CD4-positive, alpha-beta memory T cell (primary cell): ENCODE measurements at regions not wholly inside any gene's neighbourhood (a gene's known extent, or its start where the extent isn't known, plus 50 kb on each side); places are given as distances from the start of the nearest gene placed in this dataset.
"Not testable (repeated sequence)": the region's sequence is repeated elsewhere in the genome, so short reads cannot be mapped to it uniquely, and the experiment has no call there.

Source experiments
- CTCF ChIA-PET: fragments of 350-600 bp; sonication (Branson Sonifier 250); formaldehyde crosslinking; loops from one replicate; lab custom pipeline; 2021; ENCODE audit warnings: inconsistent platforms; ENCODE audit not compliant: partially characterized antibody; lab: Charles Lee
- POLR2A ChIA-PET: fragments of 350-600 bp; sonication (Branson Sonifier 250); formaldehyde crosslinking; loops from one replicate; lab custom pipeline; 2021; ENCODE audit not compliant: partially characterized antibody; lab: Charles Lee
- DNase-seq, 5 donors: peaks; one replicate each; pipeline versions ENCODE4 v3.0.0 to v3.0.0-alpha.2; 2020 to 2022; ENCODE audit warnings: mixed read lengths in 1 of 5
- H3K27ac ChIP-seq: one replicate; pipeline ENCODE4 v1.7.0; 2013; ENCODE audit warnings: low read depth, low read length
- H3K27me3 ChIP-seq: 2 replicates; pipeline ENCODE4 v1.7.0; 2013; ENCODE audit warnings: mild to moderate bottlenecking, low read length, moderate library complexity; ENCODE audit not compliant: insufficient read depth
- H3K36me3 ChIP-seq: 2 replicates; pipeline ENCODE4 v1.7.0; 2013; ENCODE audit warnings: mild to moderate bottlenecking, low read length, moderate library complexity; ENCODE audit not compliant: insufficient read depth
- H3K4me1 ChIP-seq: 2 replicates; pipeline ENCODE4 v1.7.0; 2013; ENCODE audit warnings: mild to moderate bottlenecking, low read length, moderate library complexity; ENCODE audit not compliant: insufficient read depth
- H3K4me3 ChIP-seq, 2 donors: one replicate each; pipeline ENCODE4 v1.7.0; 2013; ENCODE audit warnings: low read length in 2 of 2, mild to moderate bottlenecking in 1 of 2
- H3K9me3 ChIP-seq, 2 donors: one replicate each; pipeline ENCODE4 v1.7.0; 2013; ENCODE audit warnings: low read length in 2 of 2, control low read depth in 1 of 2; ENCODE audit not compliant: control insufficient read depth in 1 of 2
- H3K27ac Mint-ChIP-seq, 7 donors: one replicate each; pipeline ENCODE4 v1.8.0; 2020 to 2021; ENCODE audit warnings: mixed read lengths in 7 of 7, mild to moderate bottlenecking in 6 of 7, inconsistent platforms in 3 of 7, moderate library complexity in 3 of 7
- H3K27me3 Mint-ChIP-seq, 2 donors: one replicate each; pipeline ENCODE4 v1.8.0; 2020 to 2021; ENCODE audit warnings: mixed read lengths in 2 of 2
- H3K36me3 Mint-ChIP-seq, 2 donors: one replicate each; pipeline ENCODE4 v1.8.0; 2020 to 2021; ENCODE audit warnings: mixed read lengths in 2 of 2, inconsistent platforms in 1 of 2, mild to moderate bottlenecking in 1 of 2
- H3K4me1 Mint-ChIP-seq, 4 donors: one replicate each; pipeline ENCODE4 v1.8.0; 2020 to 2021; ENCODE audit warnings: mixed read lengths in 4 of 4, mild to moderate bottlenecking in 1 of 4
- H3K4me3 Mint-ChIP-seq, 8 donors: one replicate each; pipeline ENCODE4 v1.8.0; 2020 to 2021; ENCODE audit warnings: mixed read lengths in 8 of 8, mild to moderate bottlenecking in 7 of 8, moderate library complexity in 6 of 8, inconsistent platforms in 3 of 8
- H3K9me3 Mint-ChIP-seq, 8 donors: one replicate each; pipeline ENCODE4 v1.8.0; 2020 to 2021; ENCODE audit warnings: mixed read lengths in 8 of 8, mild to moderate bottlenecking in 5 of 8, inconsistent platforms in 3 of 8, moderate library complexity in 1 of 8
- intact Hi-C: fragments of 100-400 bp; cut with micrococcal nuclease; formaldehyde crosslinking; loops from one replicate; pipeline ENCODE4 v1.15.1; 2023

DNA sequence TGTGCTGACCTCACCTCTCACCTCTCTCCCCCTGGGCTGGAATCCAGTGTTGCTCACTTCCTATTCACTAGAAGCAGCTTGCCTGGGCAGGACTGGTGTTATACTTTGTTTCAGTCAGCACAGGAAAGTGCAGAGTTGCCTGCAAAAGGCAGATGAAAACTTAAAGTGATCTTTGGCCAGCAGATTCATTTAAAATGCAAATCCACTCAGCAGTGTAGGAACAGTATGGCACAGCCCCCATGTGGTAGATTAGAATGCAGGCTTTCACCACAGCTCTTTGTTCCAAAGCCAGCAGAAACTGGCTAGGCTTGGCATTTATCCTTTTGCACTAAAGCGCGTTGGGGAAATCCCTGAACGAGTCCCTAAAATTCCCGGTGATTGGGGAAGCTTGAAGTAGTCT, 301.2 kb downstream of the OR4C45 start:
- intact Hi-C loops: no loop called here
- Mint-ChIP-seq H3K27me3 (no peaks in the 10 kb centered on the region), H3K9me3 (peaks cover 6 to 50% (median 32%) of the 10 kb centered on the region in 8 donors), H3K4me1 (no peaks in the 10 kb centered on the region), H3K27ac (no peak overlapping the region), H3K4me3 (no peak overlapping the region), H3K36me3 (no peaks in the 10 kb centered on the region)
- no peaks in the 10 kb centered on the region for H3K27me3 ChIP-seq
- POLR2A ChIA-PET: no interaction called here
- CTCF ChIA-PET: no interaction called here
- DNase-seq: no peak
- no peaks in the 10 kb centered on the region for H3K4me1 ChIP-seq
- no peak overlapping the region for H3K27ac ChIP-seq
- no peak overlapping the region for H3K4me3 ChIP-seq
- no peaks in the 10 kb centered on the region for H3K9me3 ChIP-seq
- H3K36me3 ChIP-seq: no peaks in the 10 kb centered on the region

- H3K36me3 Mint-ChIP-seq, H3K4me3 Mint-ChIP-seq, H3K4me1 ChIP-seq, H3K36me3 ChIP-seq, H3K4me3 ChIP-seq, H3K9me3 ChIP-seq, H3K4me1 Mint-ChIP-seq, H3K27me3 ChIP-seq, intact Hi-C loops, H3K27ac Mint-ChIP-seq, CTCF ChIA-PET, H3K27ac ChIP-seq, H3K27me3 Mint-ChIP-seq, DNase-seq, POLR2A ChIA-PET: not testable (repeated sequence)
- peaks cover 6 to 44% (median 29%) of the 10 kb centered on the region in 8 donors for H3K9me3 Mint-ChIP-seq
Observed at GRCh38 chr11:50337432-50337831, 304.8 kb downstream of the OR4C45 start.

- H3K27me3 Mint-ChIP-seq, intact Hi-C loops, H3K4me1 ChIP-seq, H3K27me3 ChIP-seq, H3K4me3 Mint-ChIP-seq, H3K9me3 ChIP-seq, DNase-seq, H3K4me3 ChIP-seq, H3K36me3 Mint-ChIP-seq, POLR2A ChIA-PET, H3K36me3 ChIP-seq, H3K4me1 Mint-ChIP-seq, H3K27ac Mint-ChIP-seq, CTCF ChIA-PET, H3K9me3 Mint-ChIP-seq, H3K27ac ChIP-seq: not testable (repeated sequence)
Observed at GRCh38 chr11:50348018-50348417, 315.3 kb downstream of the OR4C45 start.

- Mint-ChIP-seq H3K27me3 (no peaks in the 10 kb centered on the region), H3K27ac (no peak overlapping the region), H3K36me3 (no peaks in the 10 kb centered on the region), H3K9me3 (peaks cover 0 to 82% (median 50%) of the 10 kb centered on the region in 8 donors), H3K4me3 (no peak overlapping the region), H3K4me1 (no peaks in the 10 kb centered on the region)
- Histone ChIP-seq H3K27ac (no peak overlapping the region), H3K9me3 (peaks cover 0 to 11% of the 10 kb centered on the region in 2 donors), H3K4me3 (no peak overlapping the region), H3K4me1 (no peaks in the 10 kb centered on the region), H3K36me3 (no peaks in the 10 kb centered on the region), H3K27me3 (no peaks in the 10 kb centered on the region)
- DNase-seq: no peak
- ChIA-PET POLR2A (no interaction called here), CTCF (no interaction called here)
- intact Hi-C loops: no loop called here
Observed at GRCh38 chr11:50379484-50379883, 346.8 kb downstream of the OR4C45 start.

DNA sequence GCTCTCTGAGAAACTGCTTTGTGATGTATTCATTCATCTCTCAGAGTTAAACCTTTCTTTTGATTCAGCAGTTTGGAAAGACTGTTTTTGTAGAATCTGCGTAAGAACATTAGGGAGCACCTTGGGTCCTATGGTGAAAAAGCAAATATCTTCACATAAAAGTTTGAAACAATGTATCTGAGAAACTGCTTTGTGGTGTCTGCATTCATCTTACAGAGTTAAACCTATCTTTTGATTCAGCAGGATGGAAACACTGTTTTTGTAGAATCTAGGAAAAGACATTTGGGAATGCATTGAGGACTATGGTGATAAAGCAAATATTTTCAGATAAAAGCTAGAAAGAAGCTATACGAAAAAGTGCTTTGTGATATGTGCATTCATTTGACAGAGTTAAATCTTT, 361.3 kb downstream of the OR4C45 start:
- CTCF ChIA-PET: no interaction called here

DNA sequence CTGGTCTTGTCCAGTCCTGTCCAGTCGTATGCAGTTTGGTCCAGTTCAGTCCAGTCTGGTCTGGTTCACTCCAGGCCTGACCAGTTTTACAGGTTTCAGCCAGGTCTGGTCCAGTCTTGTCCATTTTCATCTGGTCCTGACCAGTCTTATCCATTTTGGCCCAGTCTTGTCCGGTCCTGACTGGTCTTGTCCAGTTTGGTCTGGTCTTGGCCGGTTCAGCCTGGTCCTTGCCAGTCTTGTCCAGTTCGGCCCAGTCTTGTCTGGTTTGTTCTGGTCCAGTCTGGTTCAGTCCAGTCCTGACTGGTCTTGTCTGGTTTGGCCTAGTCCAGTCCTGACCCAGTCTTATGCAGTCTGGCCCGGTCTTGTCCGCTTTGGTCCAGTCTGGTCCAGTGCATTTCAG, 380.2 kb downstream of the OR4C45 start:
- H3K36me3 ChIP-seq: no peaks in the 10 kb centered on the region
- H3K27ac ChIP-seq: no peak overlapping the region
- H3K9me3 ChIP-seq: peaks cover 0 to 8% of the 10 kb centered on the region in 2 donors
- CTCF ChIA-PET: no interaction called here
- no peak overlapping the region for H3K4me3 ChIP-seq
- POLR2A ChIA-PET: no interaction called here
- no peak overlapping the region for H3K4me3 Mint-ChIP-seq
- no peak for DNase-seq
- H3K36me3 Mint-ChIP-seq: no peaks in the 10 kb centered on the region
- H3K9me3 Mint-ChIP-seq: peaks cover 5 to 60% (median 25%) of the 10 kb centered on the region in 8 donors
- intact Hi-C loops: no loop called here
- no peak overlapping the region for H3K27ac Mint-ChIP-seq
- H3K4me1 Mint-ChIP-seq: no peaks in the 10 kb centered on the region
- H3K27me3 ChIP-seq: no peaks in the 10 kb centered on the region
- H3K27me3 Mint-ChIP-seq: no peaks in the 10 kb centered on the region
- no peaks in the 10 kb centered on the region for H3K4me1 ChIP-seq

More for the DNA sequence above, 361.3 kb downstream of the OR4C45 start:
- no peaks in the 10 kb centered on the region for H3K4me1 Mint-ChIP-seq
- H3K4me3 Mint-ChIP-seq: no peak overlapping the region
- peaks cover 0 to 5% of the 10 kb centered on the region in 2 donors for H3K36me3 Mint-ChIP-seq
- no peaks in the 10 kb centered on the region for H3K27me3 Mint-ChIP-seq
- Histone ChIP-seq H3K4me3 (no peak overlapping the region), H3K27ac (no peak overlapping the region), H3K36me3 (no peaks in the 10 kb centered on the region), H3K9me3 (peaks cover 0 to 44% of the 10 kb centered on the region in 2 donors), H3K4me1 (no peaks in the 10 kb centered on the region), H3K27me3 (no peaks in the 10 kb centered on the region)
- H3K9me3 Mint-ChIP-seq: peaks cover 0 to 94% (median 52%) of the 10 kb centered on the region in 8 donors
- POLR2A ChIA-PET: no interaction called here
- intact Hi-C loops: no loop called here
- DNase-seq: no peak
- H3K27ac Mint-ChIP-seq: no peak overlapping the region

DNA sequence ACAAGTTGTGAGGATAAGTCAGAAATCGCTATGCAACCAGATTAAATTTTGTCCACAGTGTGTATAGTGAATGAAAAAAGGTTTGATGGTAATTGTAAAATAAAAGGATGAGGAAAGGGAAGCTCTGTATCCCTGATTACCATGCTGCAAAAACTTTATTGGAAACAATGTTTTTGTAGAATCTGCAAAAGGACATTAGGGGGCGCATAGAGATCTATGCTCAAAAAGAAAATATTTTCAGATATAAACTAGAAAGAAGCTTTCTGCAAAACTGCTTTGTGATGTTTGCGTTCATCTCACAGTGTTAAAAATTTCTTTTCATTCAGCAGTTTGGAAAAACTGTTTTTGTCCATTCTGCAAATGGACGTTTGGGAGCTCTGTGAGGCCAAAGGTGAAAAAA, 390.5 kb downstream of the OR4C45 start:
- H3K27me3 ChIP-seq: no peaks in the 10 kb centered on the region
- no peak overlapping the region for H3K27ac ChIP-seq
- intact Hi-C loops: no loop called here
- POLR2A ChIA-PET: no interaction called here
- H3K27ac Mint-ChIP-seq: no peak overlapping the region
- no peaks in the 10 kb centered on the region for H3K4me1 ChIP-seq
- H3K36me3 Mint-ChIP-seq: peaks cover 0 to 2% of the 10 kb centered on the region in 2 donors
- CTCF ChIA-PET: no interaction called here
- peaks cover 3 to 27% (median 15%) of the 10 kb centered on the region in 8 donors for H3K9me3 Mint-ChIP-seq
- H3K4me3 ChIP-seq: no peak overlapping the region
- DNase-seq: no peak
- no peaks in the 10 kb centered on the region for H3K36me3 ChIP-seq
- no peaks in the 10 kb centered on the region for H3K4me1 Mint-ChIP-seq
- no peak overlapping the region for H3K4me3 Mint-ChIP-seq
- no peaks in the 10 kb centered on the region for H3K9me3 ChIP-seq
- no peaks in the 10 kb centered on the region for H3K27me3 Mint-ChIP-seq
